IPS-18a (cell line): ENCODE measurements at regions not wholly inside any gene's neighbourhood (a gene's known extent, or its start where the extent isn't known, plus 50 kb on each side); places are given as distances from the start of the nearest gene placed in this dataset.
"Not testable (repeated sequence)": the region's sequence is repeated elsewhere in the genome, so short reads cannot be mapped to it uniquely, and the experiment has no call there.

Experiments
- H3K27ac ChIP-seq: one replicate; pipeline ENCODE4 v1.5.1; 2013; ENCODE audit warnings: low read length
- H3K27me3 ChIP-seq: one replicate; pipeline ENCODE4 v1.6.1; 2013; ENCODE audit warnings: mild to moderate bottlenecking, low read length; ENCODE audit not compliant: control insufficient read depth, insufficient read depth
- H3K36me3 ChIP-seq: one replicate; pipeline ENCODE4 v1.6.1; 2013; ENCODE audit warnings: low read depth, low read length; ENCODE audit not compliant: control insufficient read depth
- H3K4me1 ChIP-seq: one replicate; pipeline ENCODE4 v1.6.1; 2013; ENCODE audit warnings: low read depth, low read length; ENCODE audit not compliant: control insufficient read depth
- H3K4me3 ChIP-seq: one replicate; pipeline ENCODE4 v1.5.1; 2013; ENCODE audit warnings: low read length
- H3K9ac ChIP-seq: one replicate; pipeline ENCODE4 v1.6.1; 2013; ENCODE audit warnings: mild to moderate bottlenecking, low read length, moderate library complexity
- H3K9me3 ChIP-seq: one replicate; pipeline ENCODE4 v1.6.1; 2013; ENCODE audit warnings: low read depth, low read length; ENCODE audit not compliant: control insufficient read depth

GRCh38 chr3:104920512-104920911 is 446.2 kb upstream of the ALCAM start:
- no peak overlapping the region for H3K4me3 ChIP-seq

DNA sequence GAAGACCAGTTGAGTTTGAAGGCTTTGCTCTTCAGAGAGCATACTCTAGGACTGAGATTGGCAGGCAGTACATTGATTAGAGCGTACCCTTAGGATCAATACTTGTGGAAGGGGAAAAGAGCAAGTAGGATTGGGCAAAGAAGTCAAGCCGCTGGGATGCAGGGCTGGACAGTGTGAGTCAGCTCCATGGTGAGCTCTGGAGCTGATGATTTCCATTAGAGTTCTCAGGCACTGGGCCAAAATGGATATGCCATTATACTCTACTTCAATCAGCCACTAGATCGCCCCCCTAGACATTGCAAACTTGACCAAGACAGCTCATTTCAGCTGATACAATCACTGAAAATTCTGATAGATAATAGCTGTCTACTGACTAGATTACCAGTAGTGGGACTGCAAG is 432.7 kb upstream of the ALCAM start:
- H3K27me3 ChIP-seq: no peaks in the 10 kb centered on the region
- no peak overlapping the region for H3K27ac ChIP-seq

More at GRCh38 chr3:104920512-104920911, 446.2 kb upstream of the ALCAM start:
- no peaks in the 10 kb centered on the region for H3K27me3 ChIP-seq
- H3K36me3 ChIP-seq: no peaks in the 10 kb centered on the region
- no peaks in the 10 kb centered on the region for H3K9me3 ChIP-seq
- no peak overlapping the region for H3K27ac ChIP-seq
- H3K9ac ChIP-seq: no peak overlapping the region
- peaks cover 4% of the 10 kb centered on the region for H3K4me1 ChIP-seq

GRCh38 chr3:104935613-104936012 is 431.1 kb upstream of the ALCAM start:
- Histone ChIP-seq H3K27ac (no peak overlapping the region), H3K36me3 (no peaks in the 10 kb centered on the region), H3K9ac (no peak overlapping the region), H3K4me1 (no peaks in the 10 kb centered on the region), H3K9me3 (no peaks in the 10 kb centered on the region), H3K27me3 (no peaks in the 10 kb centered on the region), H3K4me3 (no peak overlapping the region)

More for the DNA sequence above, 432.7 kb upstream of the ALCAM start:
- H3K36me3 ChIP-seq: no peaks in the 10 kb centered on the region
- H3K9ac ChIP-seq: no peak overlapping the region
- H3K4me1 ChIP-seq: no peaks in the 10 kb centered on the region
- no peaks in the 10 kb centered on the region for H3K9me3 ChIP-seq
- H3K4me3 ChIP-seq: no peak overlapping the region

DNA sequence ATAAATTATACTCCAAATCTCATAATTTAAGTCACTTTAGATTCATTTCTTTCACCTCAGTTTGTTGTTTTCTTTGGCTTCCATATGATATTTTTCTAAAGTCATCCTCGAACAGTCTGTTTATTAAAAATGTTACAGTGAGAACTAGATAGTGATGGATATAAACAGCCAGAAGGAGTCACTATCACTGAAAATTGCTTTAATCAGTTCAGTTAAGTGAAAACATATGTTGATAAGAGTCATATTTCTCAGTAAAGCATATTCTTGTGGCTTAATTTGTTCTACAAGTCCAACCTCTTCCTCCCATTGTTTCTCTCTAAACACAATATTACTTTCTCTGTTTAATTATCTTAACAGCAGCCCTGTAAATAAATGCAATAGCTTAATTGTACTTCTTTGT is 427.5 kb upstream of the ALCAM start:
- Histone ChIP-seq H3K4me1 (no peaks in the 10 kb centered on the region), H3K9ac (no peak overlapping the region), H3K4me3 (no peak overlapping the region), H3K27ac (no peak overlapping the region), H3K36me3 (no peaks in the 10 kb centered on the region), H3K27me3 (no peaks in the 10 kb centered on the region), H3K9me3 (no peaks in the 10 kb centered on the region)

- Histone ChIP-seq H3K27ac (no peak overlapping the region), H3K27me3 (no peaks in the 10 kb centered on the region), H3K9ac (no peak overlapping the region), H3K4me1 (no peaks in the 10 kb centered on the region), H3K4me3 (no peak overlapping the region), H3K9me3 (no peaks in the 10 kb centered on the region), H3K36me3 (no peaks in the 10 kb centered on the region)
Observed at GRCh38 chr3:104941785-104942184, 424.9 kb upstream of the ALCAM start.

DNA sequence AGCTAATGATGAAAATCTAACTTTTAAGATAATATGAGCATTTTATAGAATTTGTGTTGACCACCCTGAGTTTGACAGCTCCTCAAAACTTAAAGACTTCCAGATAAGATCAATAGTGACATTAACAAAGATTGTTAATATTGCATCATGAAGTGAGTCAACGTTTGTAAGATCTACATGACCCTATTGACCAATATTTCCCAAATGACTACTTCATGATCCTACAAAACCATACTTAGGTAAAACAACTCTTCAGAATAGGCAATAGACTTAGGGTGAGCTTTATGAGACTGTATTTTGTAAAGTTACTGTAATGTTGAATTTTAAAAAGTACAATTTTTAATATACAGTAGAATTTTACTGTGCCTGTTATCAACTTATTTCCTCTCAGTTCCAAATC is 422.7 kb upstream of the ALCAM start:
- Histone ChIP-seq H3K36me3 (no peaks in the 10 kb centered on the region), H3K9ac (no peak overlapping the region), H3K9me3 (no peaks in the 10 kb centered on the region), H3K4me3 (no peak overlapping the region), H3K27me3 (no peaks in the 10 kb centered on the region), H3K27ac (no peak overlapping the region), H3K4me1 (no peaks in the 10 kb centered on the region)

- Histone ChIP-seq H3K4me3 (no peak overlapping the region), H3K27ac (no peak overlapping the region), H3K27me3 (no peaks in the 10 kb centered on the region), H3K9ac (no peak overlapping the region), H3K9me3 (no peaks in the 10 kb centered on the region), H3K36me3 (no peaks in the 10 kb centered on the region), H3K4me1 (no peaks in the 10 kb centered on the region)
Observed at GRCh38 chr3:104947943-104948342, 418.8 kb upstream of the ALCAM start.

DNA sequence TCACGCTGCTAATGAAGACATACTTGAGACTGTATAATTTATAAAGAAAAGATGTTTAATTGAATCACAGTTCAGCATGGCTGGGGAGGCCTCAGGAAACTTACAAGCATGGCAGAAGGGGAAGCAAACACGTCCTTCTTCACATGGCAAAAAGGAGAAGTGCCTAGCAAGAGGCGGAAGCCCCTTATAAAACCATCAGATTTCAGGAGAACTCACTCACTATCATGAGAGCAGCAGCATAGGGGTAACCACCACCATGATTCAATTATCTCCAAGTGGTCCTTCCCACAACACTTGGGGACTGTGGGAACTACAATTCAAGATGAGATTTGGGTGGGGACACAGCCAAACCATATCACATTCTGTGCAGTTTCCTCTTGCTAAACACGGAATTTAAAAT is 416.9 kb upstream of the ALCAM start:
- not testable (repeated sequence) for H3K36me3 ChIP-seq, H3K27ac ChIP-seq, H3K27me3 ChIP-seq, H3K4me3 ChIP-seq, H3K9me3 ChIP-seq, H3K9ac ChIP-seq, H3K4me1 ChIP-seq

- H3K36me3 ChIP-seq: no peaks in the 10 kb centered on the region
- no peaks in the 10 kb centered on the region for H3K4me1 ChIP-seq
- no peak overlapping the region for H3K4me3 ChIP-seq
- H3K9ac ChIP-seq: no peak overlapping the region
- H3K27ac ChIP-seq: no peak overlapping the region
- no peaks in the 10 kb centered on the region for H3K27me3 ChIP-seq
- H3K9me3 ChIP-seq: no peaks in the 10 kb centered on the region
Observed at GRCh38 chr3:104951426-104951825, 415.3 kb upstream of the ALCAM start.

DNA sequence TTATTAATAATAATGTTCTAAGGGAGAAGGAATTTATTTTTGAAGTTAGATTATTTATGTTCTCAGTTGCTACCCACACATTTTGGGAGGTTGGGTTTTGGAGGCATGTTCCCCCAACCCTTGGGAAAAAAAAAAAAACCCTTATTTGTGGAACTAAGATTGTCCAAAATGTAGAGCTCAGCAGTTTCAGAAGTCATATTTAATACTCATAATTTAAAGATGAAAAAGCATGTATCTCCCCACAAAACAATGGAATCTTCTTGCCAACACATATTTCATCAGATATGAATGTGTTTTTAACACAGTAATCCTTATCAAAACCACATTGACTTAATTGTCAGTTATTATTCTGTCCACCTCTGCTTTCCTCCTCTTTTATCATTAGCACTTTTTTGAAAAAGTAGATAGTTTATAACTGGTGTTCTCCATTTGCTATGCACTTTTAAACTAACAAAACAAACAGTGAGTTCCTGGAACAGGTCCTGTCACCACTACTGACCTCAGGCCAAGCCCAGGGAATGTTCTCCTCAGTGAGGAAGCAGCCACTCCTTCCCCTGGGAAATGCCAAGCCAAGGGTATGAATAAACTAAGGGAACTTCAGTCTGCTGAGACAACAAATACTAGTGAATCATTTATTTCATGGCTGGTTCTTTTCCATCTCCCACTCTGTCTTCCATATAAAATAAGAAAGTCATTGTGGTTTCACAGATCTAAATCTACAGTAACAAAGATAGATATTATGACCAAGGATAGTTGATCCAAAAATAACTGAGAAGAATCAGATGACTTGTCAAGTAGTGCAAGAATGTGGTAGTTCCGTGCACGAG is 414.4 kb upstream of the ALCAM start:
- Histone ChIP-seq H3K36me3 (no peaks in the 10 kb centered on the region), H3K27ac (no peak overlapping the region), H3K27me3 (no peaks in the 10 kb centered on the region), H3K9ac (no peak overlapping the region), H3K4me1 (no peaks in the 10 kb centered on the region), H3K9me3 (no peaks in the 10 kb centered on the region), H3K4me3 (no peak overlapping the region)

DNA sequence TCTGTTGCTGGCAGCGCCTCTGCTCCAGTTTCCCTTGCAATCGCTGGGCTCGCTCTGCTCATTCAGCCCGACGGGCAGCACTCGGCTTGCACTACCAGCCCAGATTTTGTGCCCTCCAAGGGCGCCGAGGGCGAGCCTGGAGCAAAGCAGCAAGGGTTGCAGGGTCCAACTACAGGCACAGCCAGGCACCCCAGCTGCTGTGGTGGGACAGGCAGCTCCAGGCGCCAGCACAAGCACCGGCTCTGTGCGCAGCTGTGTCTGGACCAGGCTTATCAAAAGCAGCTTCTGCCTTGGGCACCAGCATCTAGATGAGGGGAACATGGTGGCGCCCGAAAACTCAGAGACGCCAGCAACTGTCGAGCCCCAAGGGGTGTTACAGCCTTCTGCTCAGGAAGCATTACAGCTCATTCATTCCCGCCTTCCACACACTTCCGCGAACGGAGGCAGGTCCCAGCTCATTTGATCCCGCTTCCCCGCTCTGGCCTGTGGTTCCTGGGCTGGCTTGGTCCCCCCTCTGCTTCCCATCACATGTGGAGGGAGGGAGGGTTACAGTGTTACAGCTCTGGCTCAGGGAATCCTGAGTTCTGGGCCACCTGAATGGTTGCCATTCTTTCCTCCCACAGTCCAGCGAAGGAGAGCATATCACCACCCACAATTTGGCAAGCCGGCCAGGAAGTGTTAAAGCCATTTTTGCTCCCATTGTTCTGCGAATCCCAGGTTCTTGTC is 409.9 kb upstream of the ALCAM start:
- Histone ChIP-seq H3K9ac (no peak overlapping the region), H3K27me3 (no peaks in the 10 kb centered on the region), H3K27ac (no peak overlapping the region), H3K4me3 (no peak overlapping the region), H3K4me1 (peaks cover 18% of the 10 kb centered on the region), H3K9me3 (no peaks in the 10 kb centered on the region), H3K36me3 (no peaks in the 10 kb centered on the region)

- no peak overlapping the region for H3K9ac ChIP-seq
- H3K4me3 ChIP-seq: no peak overlapping the region
- H3K4me1 ChIP-seq: peaks cover 26% of the 10 kb centered on the region
- H3K27me3 ChIP-seq: no peaks in the 10 kb centered on the region
- H3K27ac ChIP-seq: no peak overlapping the region
- no peaks in the 10 kb centered on the region for H3K9me3 ChIP-seq
- H3K36me3 ChIP-seq: no peaks in the 10 kb centered on the region
Observed at GRCh38 chr3:104960579-104960978, 406.1 kb upstream of the ALCAM start.
